Vagina (tissue), 2 donors: ENCODE measurements at regions not wholly inside any gene's neighbourhood (a gene's known extent, or its start where the extent isn't known, plus 50 kb on each side); places are given as distances from the start of the nearest gene placed in this dataset.

ENCODE experiments used
- CTCF ChIP-seq, 3 experiments: fragments of 450-650 bp in 2 of 3; fragments of 200-600 bp in 1 of 3; sonication (generic) in 1 of 3; IDR thresholded peaks; one replicate each; pipeline ENCODE4 v1.5.1; 2017 to 2019; ENCODE audit warnings: antibody characterized with exemption in 3 of 3, mild to moderate bottlenecking in 2 of 3, moderate library complexity in 2 of 3
- POLR2A ChIP-seq, 2 donors: fragments of 450-650 bp; IDR thresholded peaks; one replicate each; pipeline ENCODE4 v1.6.1; 2017; ENCODE audit warnings: antibody characterized with exemption in 2 of 2, mild to moderate bottlenecking in 2 of 2, moderate library complexity in 2 of 2

GRCh38 chr12:23446746-23447145 lies 502.7 kb downstream of the SOX5 start:
- TF ChIP-seq CTCF (IDR thresholded peaks at IDR 0.05) = no peak
- TF ChIP-seq POLR2A (IDR thresholded peaks at IDR 0.05) = no peak
